Activated T-cell treated with anti-CD3 and anti-CD28 coated beads for 24 hours (primary cell): ENCODE measurements at regions not wholly inside any gene's neighbourhood (a gene's known extent, or its start where the extent isn't known, plus 50 kb on each side); places are given as distances from the start of the nearest gene placed in this dataset.

ENCODE experiments used
- DNase-seq: peaks from one replicate; pipeline ENCODE4 v3.0.0-alpha.2; 2020; ENCODE audit warnings: low read depth

DNA sequence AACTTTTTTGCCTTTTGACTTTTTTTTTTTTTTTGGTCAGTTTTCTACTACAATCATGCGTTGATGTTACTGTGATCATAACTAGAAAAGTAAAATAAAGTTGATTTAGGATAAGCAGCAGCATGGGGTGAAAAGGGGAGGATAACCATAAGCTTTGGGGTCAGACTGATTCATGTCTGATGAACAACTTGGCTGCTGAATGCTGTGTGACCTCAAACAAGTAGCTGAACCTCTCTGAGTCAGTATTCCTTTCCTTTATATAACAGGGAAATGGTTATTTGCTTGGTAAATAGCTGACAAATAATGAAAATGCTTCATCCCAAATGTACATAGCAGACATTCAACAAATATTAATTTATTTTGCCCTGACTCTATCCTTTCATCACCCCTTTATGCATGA, 413.0 kb downstream of the VRK1 start:
- DNase-seq, result no peak

DNA sequence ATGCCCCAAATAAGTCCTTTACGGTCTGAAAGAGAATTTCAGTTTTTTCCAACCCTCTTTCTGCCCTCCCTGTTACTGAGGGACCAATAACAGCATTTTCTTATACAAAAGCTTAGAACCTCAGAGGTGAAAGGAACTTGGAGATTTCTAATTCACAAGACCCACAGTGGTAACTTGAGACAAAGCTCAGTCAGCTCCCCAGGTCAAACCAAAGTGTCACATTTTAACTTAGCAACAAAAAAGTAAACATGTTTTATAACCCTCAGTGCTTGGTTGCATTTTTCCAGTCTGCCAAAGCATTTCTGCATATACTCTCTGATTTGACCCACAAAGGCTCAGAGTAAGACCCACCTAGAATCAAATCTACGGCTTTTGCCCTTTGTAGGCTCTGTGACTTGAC, 415.2 kb downstream of the VRK1 start:
- no peak for DNase-seq

DNA sequence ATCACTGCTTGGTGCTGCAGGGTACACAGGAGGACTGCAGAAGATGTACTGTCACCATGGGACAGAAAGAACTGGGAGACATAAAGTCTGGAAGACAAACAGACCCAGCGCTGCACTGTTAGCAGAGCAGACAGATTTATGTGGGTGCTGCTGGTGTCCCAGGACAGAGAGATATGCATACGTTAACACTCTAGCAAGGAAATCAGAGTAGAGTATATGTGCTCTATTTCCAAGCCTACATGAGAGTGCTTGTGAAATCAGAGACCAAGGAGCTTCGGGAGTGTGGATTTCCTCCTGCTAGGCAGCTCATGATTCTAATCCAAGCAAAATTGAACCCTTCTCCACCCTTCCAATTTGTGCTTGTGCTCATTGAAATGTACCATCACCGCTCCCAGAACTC, 416.5 kb downstream of the VRK1 start:
- no peak for DNase-seq

DNA sequence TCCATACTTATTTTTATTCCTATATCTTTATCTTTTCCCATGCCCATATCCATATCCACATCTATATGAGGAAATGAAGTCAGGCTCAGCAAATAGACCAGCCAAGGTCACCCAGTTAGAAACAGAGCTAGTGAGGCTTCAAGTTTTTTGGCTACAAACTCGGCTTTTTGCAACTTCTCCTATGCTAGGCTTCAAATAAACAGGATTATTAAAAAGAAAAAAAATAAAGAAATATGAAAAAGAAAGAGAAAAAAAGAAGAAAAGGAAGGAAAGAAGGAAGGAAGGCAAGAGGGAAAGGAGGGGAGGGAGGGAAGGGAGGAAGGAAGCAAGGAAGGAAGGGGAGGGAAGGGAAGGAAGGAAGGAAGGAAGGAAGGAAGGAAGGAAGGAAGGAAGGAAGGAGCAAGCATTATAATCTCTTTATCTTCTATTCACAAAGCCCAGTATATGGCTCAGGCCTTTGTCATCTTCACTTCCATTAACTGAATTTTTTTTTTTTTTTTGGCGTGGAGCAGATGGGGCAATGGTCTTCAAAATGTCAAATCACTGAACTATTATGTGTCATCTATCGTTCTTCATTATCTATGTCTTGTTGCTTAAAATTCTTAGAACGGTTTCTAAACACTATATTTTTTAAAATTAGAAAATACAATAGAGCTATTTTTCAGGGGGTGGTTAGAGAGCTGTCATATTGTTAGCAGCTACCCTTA, 418.2 kb downstream of the VRK1 start:
- no peak for DNase-seq

DNA sequence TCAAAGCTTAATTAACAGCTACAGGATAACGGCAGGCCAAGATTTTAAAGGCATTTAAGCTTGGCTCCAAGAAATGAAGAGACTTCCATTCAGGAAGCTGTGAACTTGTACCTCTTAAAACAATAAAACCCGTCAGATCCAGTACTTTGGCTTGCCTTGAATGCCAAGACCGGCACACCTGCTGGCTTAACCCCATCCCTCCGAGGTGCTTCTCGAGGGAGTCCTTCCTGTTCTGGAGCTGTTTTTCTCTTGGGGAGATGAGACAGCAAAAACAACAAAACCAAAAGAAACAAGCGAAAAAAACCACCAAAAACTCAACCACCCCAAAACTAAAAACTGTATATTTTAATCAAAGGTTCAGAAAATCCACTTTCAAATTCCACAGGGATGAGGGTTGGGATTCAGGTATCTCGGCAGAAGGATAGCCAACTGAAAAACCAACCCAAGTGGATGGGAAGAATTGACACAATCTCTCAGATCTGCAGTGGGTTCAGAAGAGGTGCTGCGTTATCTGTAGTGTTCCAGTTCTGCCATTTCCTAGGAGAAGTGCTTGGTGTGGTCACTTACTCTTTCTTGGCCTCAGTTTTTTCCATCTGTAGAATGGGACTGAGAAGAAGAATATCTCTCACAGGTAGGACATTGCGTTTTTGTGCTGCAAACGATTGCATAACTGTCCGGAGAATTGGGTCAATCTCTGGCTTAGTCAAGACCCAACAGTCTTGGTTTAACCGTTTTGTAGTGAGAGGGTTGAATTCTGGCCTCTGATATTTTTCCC, 420.1 kb downstream of the VRK1 start:
- no peak for DNase-seq

DNA sequence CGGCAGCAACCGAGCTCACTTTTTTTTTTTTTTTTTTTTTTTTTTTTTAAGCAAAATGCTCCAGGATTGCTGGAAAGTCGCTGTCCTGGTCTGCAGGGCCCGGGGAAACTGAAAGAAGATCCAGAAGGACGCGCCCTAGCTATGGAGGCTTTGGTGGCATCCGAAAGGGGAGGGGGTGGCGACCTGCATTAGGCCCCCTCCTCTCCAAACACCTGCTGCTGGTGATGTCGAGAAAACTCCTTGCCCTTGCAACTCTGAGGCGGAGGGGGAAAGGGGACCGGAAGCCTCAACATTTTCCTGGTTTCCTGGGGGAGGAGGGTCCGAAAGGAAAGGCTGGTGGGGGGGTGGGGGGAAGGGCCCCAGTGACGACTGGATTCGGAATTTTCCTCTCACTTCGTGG, 421.1 kb downstream of the VRK1 start:
- DNase-seq, result no peak

DNA sequence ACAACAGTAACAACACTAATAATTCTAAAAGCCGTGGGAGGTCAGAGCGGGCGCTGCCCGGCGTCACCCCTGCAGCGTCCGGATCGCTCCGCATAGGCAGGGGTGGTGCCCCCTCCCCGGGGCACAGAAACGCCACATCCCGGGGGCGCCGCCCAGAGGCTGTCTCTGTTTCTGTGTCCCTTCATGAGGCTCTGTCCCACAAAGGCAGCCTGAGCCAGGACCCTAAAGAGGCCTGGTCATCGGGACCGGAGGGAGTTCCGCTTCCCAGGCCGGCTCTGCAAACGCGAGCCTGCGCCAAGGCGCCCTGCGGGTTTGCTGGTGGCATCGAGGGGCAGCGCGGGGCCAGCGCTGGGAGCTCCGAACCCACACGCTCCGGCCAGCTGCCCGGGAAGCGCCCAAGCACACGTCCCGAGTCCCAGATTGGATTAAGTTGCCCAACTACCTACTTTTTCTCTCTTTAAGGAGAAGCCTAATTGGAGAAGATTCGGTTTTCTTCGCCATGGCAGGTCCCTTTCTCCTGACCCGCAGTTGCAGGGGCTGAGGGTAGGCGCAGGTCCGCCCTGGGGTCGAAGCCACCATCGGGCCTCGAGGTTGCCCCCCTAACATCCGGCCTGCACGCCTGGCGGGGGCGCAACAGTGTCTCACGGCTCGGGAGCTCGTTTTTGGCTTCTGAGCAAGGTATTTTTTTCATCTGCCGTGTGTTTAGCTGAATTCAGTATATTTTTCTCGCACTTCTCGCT, 421.7 kb downstream of the VRK1 start:
- DNase-seq, result peak; percentile 3

DNA sequence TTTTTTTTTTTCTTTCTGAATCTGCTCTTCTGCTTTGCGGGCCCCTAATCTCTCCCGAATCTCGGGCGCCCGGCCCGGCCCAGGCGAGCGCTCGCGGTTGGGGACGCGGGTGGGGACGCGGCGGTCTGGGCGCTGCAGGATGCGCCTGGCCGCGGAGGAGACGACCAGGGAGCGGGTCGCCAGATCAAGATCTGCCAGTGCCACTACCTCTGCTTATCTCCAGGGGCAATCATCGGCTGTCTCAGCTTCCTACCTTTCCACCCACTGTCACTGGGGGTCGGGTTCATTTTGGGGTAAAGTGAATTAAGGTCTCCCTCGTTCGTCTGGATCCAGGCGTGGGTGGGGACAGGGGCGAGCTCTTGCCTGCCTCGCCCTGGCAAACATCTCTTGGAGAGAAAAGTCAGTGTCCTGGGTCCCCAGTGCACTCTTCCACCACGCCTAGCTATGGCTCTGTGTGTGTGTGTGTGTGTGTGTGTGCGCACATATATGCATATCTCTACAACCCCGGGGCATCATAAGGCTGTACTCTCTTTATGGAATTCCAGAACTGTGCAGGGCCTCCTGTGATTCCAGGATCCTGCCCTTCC, 422.3 kb downstream of the VRK1 start:
- no peak for DNase-seq

DNA sequence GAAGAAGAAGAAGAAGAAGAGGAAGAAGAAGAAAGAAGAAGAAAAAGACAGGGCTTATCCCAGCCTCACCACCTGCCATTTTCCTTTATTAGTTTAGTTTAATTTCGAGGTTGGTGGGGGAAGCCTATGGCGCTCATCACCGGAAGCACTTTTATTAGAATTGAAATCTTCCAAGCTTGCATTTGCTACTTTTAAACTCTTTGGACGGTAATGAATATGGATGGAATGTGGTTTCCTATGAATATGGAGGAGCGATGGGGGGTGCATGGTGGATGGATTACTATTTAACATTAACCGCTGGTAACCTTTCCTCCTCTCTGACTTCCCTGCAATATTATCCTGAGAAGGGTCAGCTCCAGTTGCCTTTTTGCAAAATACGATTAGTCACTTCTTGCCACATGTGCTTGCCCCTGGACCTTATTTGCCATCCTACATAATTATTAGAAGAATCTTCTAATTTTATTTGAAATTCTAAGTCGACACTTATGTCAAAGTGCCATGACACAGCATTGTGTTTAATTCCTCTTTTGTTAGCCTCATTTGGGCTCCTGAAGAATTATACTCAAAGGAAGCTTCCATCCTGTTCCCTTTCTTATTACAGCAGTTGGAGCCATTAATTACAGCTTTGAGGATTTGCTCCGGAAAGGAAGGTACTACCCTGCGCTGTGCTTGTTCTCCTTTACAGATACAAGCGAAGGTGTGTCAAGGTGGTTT, 424.5 kb downstream of the VRK1 start:
- no peak for DNase-seq

DNA sequence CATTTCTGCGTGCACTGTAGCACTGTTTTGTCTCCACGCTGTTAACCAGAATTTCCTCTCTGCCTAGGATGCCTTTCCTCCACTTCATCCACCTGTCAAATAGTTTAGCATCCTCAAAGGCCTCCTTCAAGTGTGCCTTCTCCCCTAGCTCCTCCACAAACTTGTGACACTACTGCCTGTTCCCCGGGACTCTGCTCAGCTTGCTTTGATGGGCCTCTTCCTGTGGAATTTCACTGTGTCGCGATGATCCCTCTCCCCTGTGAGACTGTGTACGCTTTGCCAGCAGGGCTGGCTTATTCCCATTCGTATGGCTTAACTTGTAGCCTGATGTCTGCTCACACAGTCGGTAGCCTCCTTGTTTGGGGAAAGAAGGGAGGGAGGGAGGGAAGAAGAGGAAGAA, 426.8 kb downstream of the VRK1 start:
- no peak for DNase-seq

DNA sequence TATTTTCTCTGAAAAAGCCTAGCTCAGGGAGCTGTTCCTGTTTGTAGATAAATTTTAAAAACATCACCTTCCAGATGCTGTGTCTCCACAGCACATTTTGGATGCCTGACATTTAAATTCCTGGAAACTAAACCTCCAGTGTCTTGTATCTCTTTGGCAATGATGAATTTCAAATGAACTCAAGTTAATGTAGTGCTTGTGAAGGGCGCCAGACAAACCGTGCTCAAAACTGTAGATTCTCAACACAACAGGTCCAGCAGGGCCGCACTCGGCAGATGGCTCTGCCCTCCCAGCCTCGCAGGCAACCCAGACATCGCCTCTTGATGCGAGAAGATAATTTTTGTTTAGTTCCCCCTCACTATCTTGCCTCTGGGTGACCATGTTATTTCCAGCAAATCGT, 432.9 kb downstream of the VRK1 start:
- no peak for DNase-seq

DNA sequence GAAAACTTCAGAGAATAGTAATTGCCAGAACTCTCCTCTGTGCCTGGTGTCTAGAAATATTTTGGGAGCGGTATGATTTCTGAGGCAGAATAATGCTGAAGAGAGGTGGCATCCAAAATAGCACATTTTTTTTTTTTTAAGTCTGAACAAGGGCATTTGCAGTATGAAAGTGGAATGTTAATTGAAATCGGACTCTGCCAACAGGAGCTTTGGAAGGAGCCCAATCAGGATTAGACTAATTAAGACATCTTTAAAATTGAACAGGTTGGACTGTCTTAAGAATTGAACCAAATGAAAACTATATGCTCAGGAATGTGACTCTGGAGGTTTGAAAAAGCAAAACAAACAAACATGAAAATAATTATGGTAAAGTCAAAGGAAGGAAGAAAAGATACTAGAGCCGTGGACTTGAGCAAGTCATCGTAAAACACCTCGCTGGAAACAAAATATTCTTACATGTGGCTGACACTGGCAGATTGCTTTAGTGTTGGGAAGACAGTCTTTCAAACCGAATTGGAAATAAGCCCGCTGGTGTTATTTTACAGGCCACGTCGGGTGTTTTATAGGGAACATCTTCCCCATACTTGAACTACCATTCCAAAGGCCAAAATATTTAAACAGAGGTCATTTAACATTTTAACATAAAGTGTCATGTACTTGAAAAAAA, 436.3 kb downstream of the VRK1 start:
- no peak for DNase-seq

DNA sequence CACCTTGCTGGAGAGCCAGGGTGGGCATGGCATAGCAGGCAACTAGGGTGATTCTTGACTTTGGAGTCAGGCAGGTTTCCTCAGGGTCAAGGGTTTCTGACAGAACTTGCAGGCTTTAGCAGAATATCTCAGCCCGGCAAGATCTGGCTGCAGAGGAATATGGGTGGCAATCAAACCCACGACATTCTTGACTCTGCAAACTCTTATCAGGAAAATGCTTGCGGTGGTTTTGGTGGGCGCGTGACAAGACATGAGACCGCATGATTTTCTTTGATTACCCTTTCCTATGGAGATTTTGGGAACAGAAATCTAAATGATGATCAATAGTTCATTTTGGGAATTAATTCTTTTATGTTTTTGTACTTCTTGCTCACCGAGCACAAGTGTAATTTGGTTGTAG, 449.5 kb downstream of the VRK1 start:
- no peak for DNase-seq

DNA sequence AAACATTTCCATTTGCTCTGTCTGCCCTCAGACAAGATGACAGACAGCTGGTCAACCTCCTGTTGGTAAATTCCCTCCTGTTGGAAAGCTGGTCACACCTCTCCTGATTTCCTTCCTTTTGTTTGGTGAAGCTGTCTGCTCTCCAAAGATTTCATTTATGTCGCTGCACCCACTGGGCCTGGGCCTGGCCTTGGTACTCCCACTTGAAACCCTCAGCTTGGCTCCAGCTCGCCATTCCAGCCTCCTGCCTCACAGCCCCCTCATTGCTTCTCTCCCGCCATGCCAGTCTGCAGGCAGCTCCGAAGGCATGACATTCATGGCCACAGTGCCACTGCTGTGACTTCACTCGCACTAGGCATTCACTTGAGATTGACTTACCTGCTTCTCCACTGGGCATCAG, 451.8 kb downstream of the VRK1 start:
- no peak for DNase-seq

DNA sequence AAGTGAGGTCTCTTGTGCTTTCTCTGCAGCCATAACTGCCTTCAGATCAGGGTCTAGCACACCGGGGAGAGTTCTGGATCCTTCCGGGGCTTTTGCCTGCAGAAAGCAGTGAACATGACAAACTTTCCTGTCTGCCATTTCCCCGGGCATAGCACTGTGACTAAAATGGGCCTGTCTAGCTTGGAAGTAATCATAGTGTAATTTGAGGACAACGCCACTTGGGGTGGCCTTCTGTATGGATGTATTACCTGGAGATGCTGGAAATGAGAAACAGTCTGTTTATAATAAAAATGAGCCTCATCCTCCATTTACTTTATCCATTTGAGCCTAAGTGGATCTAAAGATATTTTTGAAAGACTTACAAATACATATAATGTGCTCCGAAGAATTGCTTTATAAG, 453.7 kb downstream of the VRK1 start:
- DNase-seq, result no peak

DNA sequence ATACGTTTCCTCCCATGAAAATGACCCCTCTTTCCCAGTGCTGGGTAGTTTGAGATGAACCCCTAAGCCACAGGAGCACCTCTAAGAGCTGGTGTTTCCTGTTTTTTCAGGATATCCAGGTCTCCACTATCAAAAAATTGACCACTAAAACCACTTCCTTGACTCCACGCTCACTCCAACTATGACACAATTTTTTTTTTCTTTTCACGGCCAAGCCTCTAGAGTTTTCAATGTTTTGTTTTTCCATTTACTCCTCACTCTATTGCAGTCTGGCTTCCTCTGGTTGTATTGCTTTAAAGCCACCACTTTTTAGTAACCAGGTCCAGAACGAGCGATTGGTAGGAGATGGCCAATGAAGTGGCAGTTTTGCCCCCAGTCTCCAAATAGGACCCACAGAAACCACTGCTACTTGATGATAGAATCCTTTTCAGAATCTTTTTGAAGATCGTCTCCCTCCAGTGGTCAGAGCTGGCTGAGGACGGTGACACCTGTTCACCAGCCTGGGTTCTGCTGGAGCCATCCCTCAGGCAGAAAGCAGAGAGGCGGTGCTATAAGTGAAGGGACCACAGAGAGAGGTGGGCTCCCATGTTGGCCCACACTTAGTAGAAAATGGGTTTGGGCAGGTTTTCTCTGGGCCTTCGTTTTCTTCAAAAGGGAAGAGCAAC, 454.4 kb downstream of the VRK1 start:
- no peak for DNase-seq

DNA sequence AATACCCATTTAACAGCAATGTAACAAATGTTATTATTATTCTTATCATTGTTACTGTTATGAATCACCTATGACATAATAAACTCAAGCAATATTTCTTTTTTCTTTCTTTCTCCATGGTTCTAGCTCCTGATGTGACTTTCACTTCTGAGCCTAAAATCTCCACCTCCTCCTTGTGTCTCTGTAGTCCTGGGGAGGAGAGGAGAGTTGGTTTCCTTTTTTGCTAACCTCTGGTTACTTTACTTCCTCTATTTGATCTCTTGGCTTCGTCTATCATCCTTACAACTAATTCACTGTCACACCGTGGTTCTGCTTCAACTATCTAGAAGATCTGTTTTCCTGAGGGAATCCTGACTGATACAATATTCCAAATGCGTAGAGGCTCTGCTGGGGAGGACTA, 456.6 kb downstream of the VRK1 start:
- no peak for DNase-seq

DNA sequence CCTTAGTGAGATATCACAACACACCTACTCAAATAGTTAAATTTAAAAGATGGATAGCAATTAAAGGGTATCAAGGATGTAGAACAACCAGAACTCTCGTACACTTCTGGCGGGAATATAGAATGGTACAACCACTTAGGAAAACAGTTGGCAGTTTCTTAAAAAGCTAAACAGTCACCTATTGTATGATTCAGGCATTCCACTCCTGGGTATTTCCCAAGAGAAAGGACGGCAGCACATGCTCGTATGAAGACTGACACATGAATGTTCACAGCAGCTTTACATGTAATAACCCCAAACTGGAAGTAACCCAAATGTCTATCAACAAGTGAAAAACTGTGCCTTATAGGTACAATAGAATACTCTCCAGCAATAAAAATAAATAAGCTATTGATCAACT, 465.2 kb downstream of the VRK1 start:
- no peak for DNase-seq

DNA sequence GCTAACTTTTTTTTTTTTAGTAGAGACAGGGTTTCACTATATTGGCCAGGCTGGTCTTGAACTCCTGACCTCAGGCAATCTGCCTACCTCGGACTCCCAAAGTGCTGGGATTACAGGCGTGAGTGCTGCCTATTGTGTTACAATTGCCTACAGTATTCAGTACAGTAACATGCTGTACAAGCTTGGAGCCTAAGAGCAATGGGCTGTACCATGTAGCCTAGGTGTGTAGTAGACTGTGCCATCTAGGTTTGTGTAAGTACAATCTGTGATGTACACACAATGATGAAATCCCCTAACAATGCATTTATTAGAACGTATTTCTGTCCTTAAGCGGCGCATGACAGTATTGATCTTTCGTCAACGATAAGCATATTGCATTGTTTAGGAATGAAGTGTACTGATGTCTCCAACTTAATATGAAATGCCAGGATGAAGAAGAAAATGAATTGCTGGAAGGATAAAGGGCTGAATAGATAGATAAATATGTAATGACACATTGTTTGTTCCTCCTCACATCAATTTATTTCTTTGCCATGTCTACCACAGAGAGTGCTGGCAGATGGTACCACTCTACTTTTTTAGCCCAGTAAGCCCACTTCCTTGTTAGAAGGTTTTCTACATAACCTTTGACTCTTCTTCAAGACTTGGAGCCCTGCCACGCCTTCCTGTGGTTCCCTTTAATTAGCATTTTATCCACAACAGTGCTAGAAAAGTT, 467.5 kb downstream of the VRK1 start:
- DNase-seq, result no peak

DNA sequence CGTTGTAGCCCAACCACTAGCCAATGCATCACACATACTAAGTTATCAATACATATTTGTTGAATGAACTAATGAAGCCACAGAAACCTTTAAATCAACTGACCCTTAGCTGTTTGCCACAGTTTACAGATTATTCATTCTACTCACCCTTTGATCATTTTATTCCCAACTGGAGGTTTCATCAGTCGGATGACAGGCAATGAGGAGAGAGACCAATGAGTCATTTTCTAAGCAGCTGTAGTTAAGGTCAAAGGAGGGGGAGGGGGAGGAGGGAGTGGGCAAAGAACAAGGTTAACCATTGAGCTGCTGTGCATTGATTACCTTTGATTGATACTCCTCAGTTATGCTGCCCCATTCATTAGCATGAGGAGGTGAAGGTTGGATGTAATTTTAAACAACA, 469.5 kb downstream of the VRK1 start:
- no peak for DNase-seq
